CD4-positive, alpha-beta memory T cell (primary cell): ENCODE measurements at regions not wholly inside any gene's neighbourhood (a gene's known extent, or its start where the extent isn't known, plus 50 kb on each side); places are given as distances from the start of the nearest gene placed in this dataset.
A peak's percentile ranks its signal among the peaks of the same experiment; 100 is the strongest.
"Not testable (repeated sequence)": the region's sequence is repeated elsewhere in the genome, so short reads cannot be mapped to it uniquely, and the experiment has no call there.

Experiments used
- CTCF ChIA-PET: fragments of 350-600 bp; sonication (Branson Sonifier 250); formaldehyde crosslinking; loops from one replicate; lab custom pipeline; 2021; ENCODE audit warnings: inconsistent platforms; ENCODE audit not compliant: partially characterized antibody; lab: Charles Lee
- POLR2A ChIA-PET: fragments of 350-600 bp; sonication (Branson Sonifier 250); formaldehyde crosslinking; loops from one replicate; lab custom pipeline; 2021; ENCODE audit not compliant: partially characterized antibody; lab: Charles Lee
- DNase-seq, 5 donors: peaks; one replicate each; pipeline versions ENCODE4 v3.0.0 to v3.0.0-alpha.2; 2020 to 2022; ENCODE audit warnings: mixed read lengths in 1 of 5
- H3K27ac ChIP-seq: one replicate; pipeline ENCODE4 v1.7.0; 2013; ENCODE audit warnings: low read depth, low read length
- H3K27me3 ChIP-seq: 2 replicates; pipeline ENCODE4 v1.7.0; 2013; ENCODE audit warnings: mild to moderate bottlenecking, low read length, moderate library complexity; ENCODE audit not compliant: insufficient read depth
- H3K36me3 ChIP-seq: 2 replicates; pipeline ENCODE4 v1.7.0; 2013; ENCODE audit warnings: mild to moderate bottlenecking, low read length, moderate library complexity; ENCODE audit not compliant: insufficient read depth
- H3K4me1 ChIP-seq: 2 replicates; pipeline ENCODE4 v1.7.0; 2013; ENCODE audit warnings: mild to moderate bottlenecking, low read length, moderate library complexity; ENCODE audit not compliant: insufficient read depth
- H3K4me3 ChIP-seq, 2 donors: one replicate each; pipeline ENCODE4 v1.7.0; 2013; ENCODE audit warnings: low read length in 2 of 2, mild to moderate bottlenecking in 1 of 2
- H3K9me3 ChIP-seq, 2 donors: one replicate each; pipeline ENCODE4 v1.7.0; 2013; ENCODE audit warnings: low read length in 2 of 2, control low read depth in 1 of 2; ENCODE audit not compliant: control insufficient read depth in 1 of 2
- H3K27ac Mint-ChIP-seq, 7 donors: one replicate each; pipeline ENCODE4 v1.8.0; 2020 to 2021; ENCODE audit warnings: mixed read lengths in 7 of 7, mild to moderate bottlenecking in 6 of 7, inconsistent platforms in 3 of 7, moderate library complexity in 3 of 7
- H3K27me3 Mint-ChIP-seq, 2 donors: one replicate each; pipeline ENCODE4 v1.8.0; 2020 to 2021; ENCODE audit warnings: mixed read lengths in 2 of 2
- H3K36me3 Mint-ChIP-seq, 2 donors: one replicate each; pipeline ENCODE4 v1.8.0; 2020 to 2021; ENCODE audit warnings: mixed read lengths in 2 of 2, inconsistent platforms in 1 of 2, mild to moderate bottlenecking in 1 of 2
- H3K4me1 Mint-ChIP-seq, 4 donors: one replicate each; pipeline ENCODE4 v1.8.0; 2020 to 2021; ENCODE audit warnings: mixed read lengths in 4 of 4, mild to moderate bottlenecking in 1 of 4
- H3K4me3 Mint-ChIP-seq, 8 donors: one replicate each; pipeline ENCODE4 v1.8.0; 2020 to 2021; ENCODE audit warnings: mixed read lengths in 8 of 8, mild to moderate bottlenecking in 7 of 8, moderate library complexity in 6 of 8, inconsistent platforms in 3 of 8
- H3K9me3 Mint-ChIP-seq, 8 donors: one replicate each; pipeline ENCODE4 v1.8.0; 2020 to 2021; ENCODE audit warnings: mixed read lengths in 8 of 8, mild to moderate bottlenecking in 5 of 8, inconsistent platforms in 3 of 8, moderate library complexity in 1 of 8
- intact Hi-C: fragments of 100-400 bp; cut with micrococcal nuclease; formaldehyde crosslinking; loops from one replicate; pipeline ENCODE4 v1.15.1; 2023

DNA sequence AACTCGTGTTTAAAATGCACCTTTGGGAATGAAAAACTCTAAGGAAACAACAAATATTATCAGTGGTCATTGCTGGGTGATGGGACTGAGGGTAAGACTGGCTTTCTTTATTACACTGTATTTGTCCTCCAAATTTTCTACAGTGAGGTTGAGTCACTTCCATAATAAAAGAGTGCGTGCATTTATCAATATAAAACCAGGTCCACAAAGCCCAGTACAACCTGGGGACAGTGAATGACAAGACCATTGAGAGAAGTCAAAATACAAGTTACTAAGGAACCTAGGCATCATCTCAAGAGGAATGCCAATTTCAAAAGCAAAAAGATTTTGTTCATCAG is 76.4 kb downstream of the MAGED4 start:
- peaks cover 2 to 22% (median 12%) of the 10 kb centered on the region in 4 donors for H3K4me1 Mint-ChIP-seq
- Histone ChIP-seq H3K9me3 (no peaks in the 10 kb centered on the region), H3K4me1 (peaks cover 5% of the 10 kb centered on the region), H3K36me3 (no peaks in the 10 kb centered on the region), H3K27ac (no peak overlapping the region), H3K27me3 (no peaks in the 10 kb centered on the region), H3K4me3 (no peak overlapping the region)
- peak overlapping the region; percentile 98 to 100 (median 99) for H3K27ac Mint-ChIP-seq
- H3K27me3 Mint-ChIP-seq, result peaks cover 6 to 8% of the 10 kb centered on the region in 2 donors
- peaks cover 0 to 3% (median 0%) of the 10 kb centered on the region in 8 donors for H3K9me3 Mint-ChIP-seq
- DNase-seq, result no peak
- ChIA-PET POLR2A (interaction anchor here (0.6 to 1.7 kb wide), 9 partner anchors 16 to 1921 kb away, joined by 3 to 7 read pairs (median 5); partner anchors contain the start of genes GSPT2, MAGED1 and TSPYL2), CTCF (interaction anchor here (1.0 to 1.4 kb wide), 2 partner anchors 14 to 674 kb away, joined by 3 to 6 read pairs; no protein-coding TSS in a partner anchor)
- intact Hi-C loops, result loop anchor here (2.0 to 5.0 kb wide), 3 partner anchors 646 to 1569 kb away; no protein-coding TSS in a partner anchor
- peak overlapping the region; percentile 95 to 100 (median 98) for H3K4me3 Mint-ChIP-seq
- peaks cover 0 to 4% of the 10 kb centered on the region in 2 donors for H3K36me3 Mint-ChIP-seq

DNA sequence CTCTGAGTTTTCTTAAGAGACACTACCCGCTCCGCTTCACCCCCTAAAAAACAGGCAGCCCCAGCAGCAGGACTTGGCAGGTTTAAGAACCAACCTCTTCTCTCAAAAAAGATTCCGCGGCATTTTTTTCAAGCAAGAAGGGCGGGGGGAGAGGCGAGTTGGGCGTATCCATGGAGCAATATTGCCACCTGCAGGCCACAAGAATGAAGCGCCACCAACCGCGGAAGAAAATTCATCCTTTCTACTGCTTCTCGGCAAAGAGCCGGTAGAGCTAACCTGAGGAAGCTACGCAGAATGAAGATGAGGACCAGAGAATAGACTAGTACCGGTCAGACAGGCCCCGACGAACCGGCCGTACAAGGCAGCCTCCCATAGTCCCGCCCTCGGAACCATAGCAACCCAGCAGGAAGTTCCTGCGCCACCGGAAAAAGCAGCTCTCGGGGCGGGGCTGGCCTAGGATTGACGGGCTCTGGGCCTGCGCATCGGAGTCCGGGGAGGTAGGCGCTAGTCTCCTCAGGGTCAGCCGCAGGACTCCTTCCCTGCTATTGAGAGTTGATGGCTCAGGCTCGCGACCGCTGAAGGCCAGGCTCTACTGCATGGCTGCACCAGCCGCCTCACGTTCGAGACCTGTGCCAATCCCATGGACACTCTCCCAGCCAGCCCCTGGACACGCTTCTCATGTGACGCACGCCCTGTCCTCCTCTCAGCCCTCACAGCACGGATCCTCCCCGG is 76.9 kb downstream of the MAGED4 start:
- ChIA-PET POLR2A (interaction anchor here (0.6 to 1.7 kb wide), 9 partner anchors 16 to 1920 kb away, joined by 3 to 7 read pairs (median 5); partner anchors contain the start of genes GSPT2, MAGED1 and TSPYL2), CTCF (interaction anchor here (0.7 to 1.4 kb wide), 5 partner anchors 13 to 674 kb away, joined by 3 to 6 read pairs (median 4); no protein-coding TSS in a partner anchor)
- H3K4me1 ChIP-seq, result peaks cover 5% of the 10 kb centered on the region
- H3K27me3 Mint-ChIP-seq, result peaks cover 6% of the 10 kb centered on the region in 2 donors
- peak overlapping the region; percentile 71 for H3K27ac ChIP-seq
- peaks cover 2 to 22% (median 12%) of the 10 kb centered on the region in 4 donors for H3K4me1 Mint-ChIP-seq
- peak overlapping the region in 1 of 2 donors; percentile 88 for H3K4me3 ChIP-seq
- H3K4me3 Mint-ChIP-seq, result peak overlapping the region; percentile 95 to 100 (median 98)
- no peaks in the 10 kb centered on the region for H3K27me3 ChIP-seq
- intact Hi-C loops, result loop anchor here (2.0 to 5.0 kb wide), 3 partner anchors 647 to 1569 kb away; no protein-coding TSS in a partner anchor
- H3K9me3 Mint-ChIP-seq, result peaks cover 0 to 3% (median 0%) of the 10 kb centered on the region in 8 donors
- peaks cover 0 to 4% of the 10 kb centered on the region in 2 donors for H3K36me3 Mint-ChIP-seq
- no peaks in the 10 kb centered on the region for H3K36me3 ChIP-seq
- DNase-seq, result peak; percentile 86 to 91 (median 91)
- H3K9me3 ChIP-seq, result no peaks in the 10 kb centered on the region
- peak overlapping the region; percentile 98 to 100 (median 99) for H3K27ac Mint-ChIP-seq

DNA sequence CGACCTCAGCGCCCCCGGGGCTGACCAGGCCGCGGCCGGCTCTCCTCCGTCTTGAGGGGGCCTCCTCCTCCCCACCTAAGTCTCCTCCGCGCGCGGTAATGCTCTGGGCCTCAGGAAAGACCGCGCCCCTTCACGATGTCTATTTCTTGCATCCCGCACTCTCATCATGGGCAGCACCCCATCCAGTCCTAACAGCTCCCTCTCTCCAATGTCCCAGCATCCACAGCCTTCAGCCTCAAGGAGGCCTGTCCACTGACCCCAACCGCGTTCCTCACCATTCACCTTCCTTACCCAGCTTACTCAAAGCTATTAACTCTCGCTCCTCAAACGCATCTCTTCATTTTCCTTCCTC is 77.5 kb downstream of the MAGED4 start:
- POLR2A ChIA-PET, result interaction anchor here (1.0 to 1.7 kb wide), 6 partner anchors 369 to 819 kb away, joined by 4 to 7 read pairs (median 5); partner anchors contain the start of genes GSPT2, MAGED1 and TSPYL2
- H3K4me3 ChIP-seq, result peak overlapping the region in 1 of 2 donors; percentile 88
- CTCF ChIA-PET, result interaction anchor here (0.7 to 1.4 kb wide), 6 partner anchors 13 to 733 kb away, joined by 3 to 6 read pairs (median 4); no protein-coding TSS in a partner anchor
- no peaks in the 10 kb centered on the region for H3K36me3 ChIP-seq
- no peaks in the 10 kb centered on the region for H3K9me3 ChIP-seq
- Mint-ChIP-seq H3K4me1 (peaks cover 2 to 22% (median 12%) of the 10 kb centered on the region in 4 donors), H3K4me3 (peak overlapping the region; percentile 95 to 100 (median 98)), H3K36me3 (peaks cover 0 to 4% of the 10 kb centered on the region in 2 donors), H3K9me3 (peaks cover 0 to 3% (median 0%) of the 10 kb centered on the region in 8 donors), H3K27ac (peak overlapping the region; percentile 98 to 100 (median 99)), H3K27me3 (peaks cover 2 to 6% of the 10 kb centered on the region in 2 donors)
- peak in 1 of 5 donors; percentile 22 for DNase-seq
- H3K4me1 ChIP-seq, result peaks cover 5% of the 10 kb centered on the region
- intact Hi-C loops, result loop anchor here (5.0 kb wide), 2 partner anchors 775 to 1570 kb away; no protein-coding TSS in a partner anchor
- H3K27ac ChIP-seq, result peak overlapping the region; percentile 71
- no peaks in the 10 kb centered on the region for H3K27me3 ChIP-seq

DNA sequence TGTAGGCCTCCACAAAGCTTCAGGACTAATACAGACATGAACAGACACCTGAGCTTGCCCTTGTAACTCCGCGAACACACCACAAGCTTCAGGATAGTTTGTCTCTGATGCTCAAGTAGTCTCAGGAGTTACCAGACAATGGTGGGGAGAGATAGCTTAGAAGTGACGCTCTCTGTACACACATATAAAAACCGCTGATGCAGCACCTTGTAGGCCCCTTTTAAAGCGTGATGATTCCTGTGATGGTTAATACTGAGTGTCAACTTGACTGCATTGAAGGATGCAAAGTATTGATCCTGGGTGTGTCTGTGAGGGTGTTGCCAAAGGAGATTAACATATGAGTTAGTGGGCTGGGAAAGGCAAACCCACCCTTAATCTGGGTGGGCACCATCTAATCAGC is 78.7 kb downstream of the MAGED4 start:
- DNase-seq, result no peak
- H3K27me3 Mint-ChIP-seq, result peaks cover 2% of the 10 kb centered on the region in 2 donors
- H3K4me1 Mint-ChIP-seq, result peaks cover 2 to 22% (median 12%) of the 10 kb centered on the region in 4 donors
- H3K27me3 ChIP-seq, result no peaks in the 10 kb centered on the region
- H3K4me3 ChIP-seq, result no peak overlapping the region
- intact Hi-C loops, result loop anchor here (5.0 kb wide), 2 partner anchors 776 to 1571 kb away; no protein-coding TSS in a partner anchor
- H3K9me3 ChIP-seq, result no peaks in the 10 kb centered on the region
- H3K36me3 ChIP-seq, result no peaks in the 10 kb centered on the region
- H3K4me1 ChIP-seq, result peaks cover 5% of the 10 kb centered on the region
- H3K9me3 Mint-ChIP-seq, result peaks cover 0 to 3% (median 0%) of the 10 kb centered on the region in 8 donors
- H3K27ac ChIP-seq, result no peak overlapping the region
- POLR2A ChIA-PET, result no interaction called here
- peaks cover 0 to 4% of the 10 kb centered on the region in 2 donors for H3K36me3 Mint-ChIP-seq
- peak overlapping the region in 1 of 7 donors; percentile 98 for H3K27ac Mint-ChIP-seq
- H3K4me3 Mint-ChIP-seq, result peak overlapping the region in 1 of 8 donors; percentile 28
- CTCF ChIA-PET, result interaction anchor here (1.3 kb wide), 1 partner anchor 732 kb away, joined by 4 read pairs; no protein-coding TSS in a partner anchor

DNA sequence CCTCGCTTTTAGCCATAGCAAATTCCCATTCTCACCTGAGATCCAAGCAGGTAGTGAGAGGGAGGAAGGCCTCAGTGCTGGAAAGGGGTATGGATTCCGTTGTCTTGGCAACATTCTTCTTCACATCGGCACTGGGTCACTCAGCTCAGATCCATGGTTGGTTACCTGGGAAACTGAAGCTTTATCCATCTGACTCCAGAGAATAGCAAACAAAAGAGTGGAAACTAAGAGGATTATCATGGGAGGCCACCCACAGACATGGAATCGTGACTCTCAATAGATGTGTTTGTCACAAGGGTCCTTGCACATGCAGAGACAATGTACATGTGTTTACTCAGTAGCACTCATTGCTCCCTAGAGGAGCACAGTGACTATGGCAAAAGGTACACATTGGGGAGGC is 81.0 kb downstream of the MAGED4 start:
- no peaks in the 10 kb centered on the region for H3K9me3 ChIP-seq
- H3K36me3 ChIP-seq, result no peaks in the 10 kb centered on the region
- peaks cover 2 to 20% (median 12%) of the 10 kb centered on the region in 4 donors for H3K4me1 Mint-ChIP-seq
- no peak overlapping the region for H3K27ac Mint-ChIP-seq
- POLR2A ChIA-PET, result no interaction called here
- H3K4me1 ChIP-seq, result peaks cover 5% of the 10 kb centered on the region
- no peak for DNase-seq
- peaks cover 0 to 4% of the 10 kb centered on the region in 2 donors for H3K36me3 Mint-ChIP-seq
- no peak overlapping the region for H3K4me3 ChIP-seq
- CTCF ChIA-PET, result no interaction called here
- peaks cover 2 to 4% of the 10 kb centered on the region in 2 donors for H3K27me3 Mint-ChIP-seq
- intact Hi-C loops, result no loop called here
- H3K27me3 ChIP-seq, result no peaks in the 10 kb centered on the region
- peaks cover 0 to 3% (median 0%) of the 10 kb centered on the region in 8 donors for H3K9me3 Mint-ChIP-seq
- H3K27ac ChIP-seq, result no peak overlapping the region
- H3K4me3 Mint-ChIP-seq, result no peak overlapping the region

DNA sequence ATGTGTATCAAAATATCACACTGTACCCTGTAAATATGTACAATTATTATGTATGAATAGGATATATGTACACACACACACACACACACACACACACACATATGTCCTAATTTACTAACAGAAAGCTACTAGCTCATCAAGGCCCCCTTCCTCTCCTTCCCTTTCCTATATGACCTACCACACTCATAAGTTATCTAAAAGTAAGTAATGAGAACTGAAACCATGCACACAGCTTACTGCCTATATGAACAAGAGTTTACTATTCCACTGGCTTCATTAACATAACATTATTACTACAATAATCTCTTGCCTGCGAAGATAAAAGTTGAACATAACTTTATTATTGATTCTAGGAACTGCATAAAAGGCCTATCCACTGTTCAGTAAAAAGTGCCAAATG is 83.8 kb downstream of the MAGED4 start:
- H3K36me3 ChIP-seq, H3K27me3 ChIP-seq, intact Hi-C loops, H3K9me3 Mint-ChIP-seq, POLR2A ChIA-PET, H3K9me3 ChIP-seq, CTCF ChIA-PET, H3K27ac ChIP-seq, H3K27me3 Mint-ChIP-seq, H3K36me3 Mint-ChIP-seq, H3K4me3 ChIP-seq, H3K4me3 Mint-ChIP-seq, H3K4me1 Mint-ChIP-seq, H3K4me1 ChIP-seq, DNase-seq, H3K27ac Mint-ChIP-seq: not testable (repeated sequence)
